ENCODE measurements at regions not wholly inside any gene's neighbourhood (a gene's known extent, or its start where the extent isn't known, plus 50 kb on each side); places are given as distances from the start of the nearest gene placed in this dataset.

- Histone ChIP-seq H3K23ac (ENCODE audit: low read length) (no peak overlapping the region), H3K36me3 (ENCODE audit: control insufficient read depth in 1 of 2, insufficient read depth in 2 of 2, low read length in 2 of 2) (no peaks in the 10 kb centered on the region), H4K91ac (ENCODE audit: low read depth, low read length) (no peak overlapping the region), H3K14ac (ENCODE audit: low read length) (no peak overlapping the region), H3K79me2 (ENCODE audit: control insufficient read depth, insufficient read depth, low read length, poor library complexity) (no peaks in the 10 kb centered on the region), H3K27me3 (ENCODE audit: insufficient read depth, low read length) (no peaks in the 10 kb centered on the region), H2BK5ac (ENCODE audit: low read depth, low read length, poor library complexity) (no peak overlapping the region), H3K4me1 (ENCODE audit: control insufficient read depth in 1 of 2, insufficient read depth in 2 of 2, low read length in 2 of 2) (no peaks in the 10 kb centered on the region), H3K4ac (ENCODE audit: low read depth, low read length) (no peak overlapping the region), H4K12ac (ENCODE audit: low read depth, low read length) (no peak overlapping the region), H4K8ac (ENCODE audit: low read depth, low read length) (no peak overlapping the region), H2BK12ac (ENCODE audit: low read length) (no peak overlapping the region), H2AK5ac (ENCODE audit: low read length) (no peak overlapping the region), H3K18ac (ENCODE audit: low read length) (no peak overlapping the region), H3K27ac (ENCODE audit: low read depth, low read length) (no peak overlapping the region), H3K4me2 (ENCODE audit: low read length) (no peak overlapping the region), H3K79me1 (ENCODE audit: low read length) (no peaks in the 10 kb centered on the region), H2BK120ac (ENCODE audit: insufficient read depth, low read length, poor library complexity) (no peak overlapping the region), H3K9me3 (ENCODE audit: insufficient read depth, low read depth, low read length) (peaks cover 11% of the 10 kb centered on the region), H3K4me3 (ENCODE audit: low read depth, low read length) (no peak overlapping the region), H3K9ac (ENCODE audit: low read length) (no peak overlapping the region), H2AFZ (ENCODE audit: insufficient read depth, low read length, poor library complexity) (no peak overlapping the region)
- DNase-seq: no peak
- no CpG with 5 or more reads among the region's 2 CpGs for WGBS (ENCODE audit: extremely low coverage, insufficient coverage, insufficient read length)
Measured at GRCh38 chr7:63918986-63919385, 79.7 kb upstream of the ZNF722 start.

DNA sequence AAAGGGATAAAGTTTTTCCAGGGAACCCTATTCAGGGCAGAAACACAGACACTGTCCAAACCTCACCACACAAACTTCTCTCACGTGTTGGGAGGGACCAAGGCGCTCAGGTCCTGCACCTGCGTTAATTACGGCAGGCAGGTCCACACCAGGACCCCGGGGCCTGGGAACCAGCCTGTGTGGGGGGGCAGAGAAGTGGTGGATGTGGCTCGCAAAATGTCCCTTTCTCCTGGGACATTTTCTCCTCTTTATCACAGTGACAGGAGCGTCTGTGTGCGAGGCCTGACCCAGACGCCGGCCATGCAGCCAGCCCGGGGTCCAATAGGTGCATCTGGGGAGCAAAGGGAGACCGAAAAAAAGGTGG, 73.4 kb upstream of the ZNF722 start:
- Histone ChIP-seq H3K4me3 (ENCODE audit: low read depth, low read length) (no peak overlapping the region), H2BK5ac (ENCODE audit: low read depth, low read length, poor library complexity) (no peak overlapping the region), H3K14ac (ENCODE audit: low read length) (no peak overlapping the region), H2BK120ac (ENCODE audit: insufficient read depth, low read length, poor library complexity) (no peak overlapping the region), H3K79me1 (ENCODE audit: low read length) (no peaks in the 10 kb centered on the region), H3K27ac (ENCODE audit: low read depth, low read length) (no peak overlapping the region), H3K4me2 (ENCODE audit: low read length) (no peak overlapping the region), H3K4me1 (ENCODE audit: control insufficient read depth in 1 of 2, insufficient read depth in 2 of 2, low read length in 2 of 2) (no peaks in the 10 kb centered on the region), H3K79me2 (ENCODE audit: control insufficient read depth, insufficient read depth, low read length, poor library complexity) (no peaks in the 10 kb centered on the region), H2AK5ac (ENCODE audit: low read length) (no peak overlapping the region), H3K18ac (ENCODE audit: low read length) (no peak overlapping the region), H4K8ac (ENCODE audit: low read depth, low read length) (no peak overlapping the region), H4K91ac (ENCODE audit: low read depth, low read length) (no peak overlapping the region), H3K9me3 (ENCODE audit: insufficient read depth, low read depth, low read length) (peaks cover 36% of the 10 kb centered on the region), H2AFZ (ENCODE audit: insufficient read depth, low read length, poor library complexity) (no peak overlapping the region), H3K27me3 (ENCODE audit: insufficient read depth, low read length) (no peaks in the 10 kb centered on the region), H3K9ac (ENCODE audit: low read length) (no peak overlapping the region), H3K4ac (ENCODE audit: low read depth, low read length) (no peak overlapping the region), H3K36me3 (ENCODE audit: control insufficient read depth in 1 of 2, insufficient read depth in 2 of 2, low read length in 2 of 2) (no peaks in the 10 kb centered on the region), H2BK12ac (ENCODE audit: low read length) (no peak overlapping the region), H3K23ac (ENCODE audit: low read length) (no peak overlapping the region), H4K12ac (ENCODE audit: low read depth, low read length) (no peak overlapping the region)
- peak in 1 of 2 donors; percentile 2 for DNase-seq
- WGBS (ENCODE audit: extremely low coverage, insufficient coverage, insufficient read length): no CpG with 5 or more reads among the region's 12 CpGs

DNA sequence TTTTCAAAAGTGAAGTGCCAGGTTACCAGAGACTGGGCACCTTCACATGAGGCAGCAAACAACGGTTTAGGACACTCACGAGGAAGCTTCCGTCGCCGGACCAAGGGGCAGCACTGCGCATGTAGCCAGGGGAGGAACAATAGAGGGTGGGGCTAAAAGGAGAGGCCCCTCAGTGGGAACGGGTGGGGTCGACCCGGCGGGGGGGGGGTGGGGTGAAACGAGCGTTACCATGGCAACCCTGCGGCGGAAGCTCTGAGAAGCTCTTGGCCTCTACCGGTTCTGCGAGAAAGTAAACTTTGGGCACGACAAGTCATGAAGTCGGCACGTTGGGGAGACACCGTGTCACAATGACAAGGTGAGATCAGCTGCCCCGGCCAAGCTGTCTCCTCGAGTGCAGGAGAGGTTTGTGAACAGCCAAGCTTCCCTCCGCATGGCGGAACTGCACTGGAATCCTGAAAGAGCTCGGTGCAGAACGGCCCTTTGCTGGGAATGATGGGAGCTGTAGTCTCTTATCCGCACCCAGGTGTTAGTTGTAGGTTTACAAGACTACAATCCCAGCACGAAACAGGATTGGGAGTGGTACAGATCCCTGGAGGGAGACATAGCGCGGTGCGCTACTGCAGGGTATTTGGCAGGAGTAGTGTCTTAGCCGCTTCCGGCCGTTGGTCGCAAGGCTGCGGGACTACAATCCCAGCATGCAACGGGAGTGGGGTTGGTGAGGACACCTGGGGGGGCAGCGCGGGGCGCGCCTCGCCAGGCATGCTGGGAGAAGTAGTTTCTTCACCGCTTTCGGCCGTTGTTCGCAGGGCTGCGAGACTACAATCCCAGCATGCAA, 72.8 kb upstream of the ZNF722 start:
- Histone ChIP-seq H2BK120ac (ENCODE audit: insufficient read depth, low read length, poor library complexity) (no peak overlapping the region), H3K79me1 (ENCODE audit: low read length) (no peaks in the 10 kb centered on the region), H3K9ac (ENCODE audit: low read length) (no peak overlapping the region), H4K8ac (ENCODE audit: low read depth, low read length) (no peak overlapping the region), H3K18ac (ENCODE audit: low read length) (no peak overlapping the region), H2BK5ac (ENCODE audit: low read depth, low read length, poor library complexity) (no peak overlapping the region), H3K4me2 (ENCODE audit: low read length) (no peak overlapping the region), H2AK5ac (ENCODE audit: low read length) (no peak overlapping the region), H3K36me3 (ENCODE audit: control insufficient read depth in 1 of 2, insufficient read depth in 2 of 2, low read length in 2 of 2) (no peaks in the 10 kb centered on the region), H3K4me3 (ENCODE audit: low read depth, low read length) (no peak overlapping the region), H2AFZ (ENCODE audit: insufficient read depth, low read length, poor library complexity) (no peak overlapping the region), H3K14ac (ENCODE audit: low read length) (no peak overlapping the region), H3K9me3 (ENCODE audit: insufficient read depth, low read depth, low read length) (peaks cover 38% of the 10 kb centered on the region), H3K23ac (ENCODE audit: low read length) (no peak overlapping the region), H3K4ac (ENCODE audit: low read depth, low read length) (no peak overlapping the region), H3K27me3 (ENCODE audit: insufficient read depth, low read length) (no peaks in the 10 kb centered on the region), H2BK12ac (ENCODE audit: low read length) (no peak overlapping the region), H3K79me2 (ENCODE audit: control insufficient read depth, insufficient read depth, low read length, poor library complexity) (no peaks in the 10 kb centered on the region), H4K91ac (ENCODE audit: low read depth, low read length) (no peak overlapping the region), H3K27ac (ENCODE audit: low read depth, low read length) (no peak overlapping the region), H3K4me1 (ENCODE audit: control insufficient read depth in 1 of 2, insufficient read depth in 2 of 2, low read length in 2 of 2) (no peaks in the 10 kb centered on the region), H4K12ac (ENCODE audit: low read depth, low read length) (no peak overlapping the region)
- peak; percentile 91 to 97 for DNase-seq
- WGBS (ENCODE audit: extremely low coverage, insufficient coverage, insufficient read length): no CpG with 5 or more reads among the region's 47 CpGs

- H2BK5ac ChIP-seq (ENCODE audit: low read depth, low read length, poor library complexity): no peak overlapping the region
- H3K18ac ChIP-seq (ENCODE audit: low read length): no peak overlapping the region
- no peak overlapping the region for H4K12ac ChIP-seq (ENCODE audit: low read depth, low read length)
- no peaks in the 10 kb centered on the region for H3K79me1 ChIP-seq (ENCODE audit: low read length)
- no peak for DNase-seq
- H4K91ac ChIP-seq (ENCODE audit: low read depth, low read length): no peak overlapping the region
- H3K4ac ChIP-seq (ENCODE audit: low read depth, low read length): no peak overlapping the region
- no CpG with 5 or more reads among the region's 5 CpGs for WGBS (ENCODE audit: extremely low coverage, insufficient coverage, insufficient read length)
- H2BK12ac ChIP-seq (ENCODE audit: low read length): no peak overlapping the region
- no peak overlapping the region for H3K9ac ChIP-seq (ENCODE audit: low read length)
- no peak overlapping the region for H2BK120ac ChIP-seq (ENCODE audit: insufficient read depth, low read length, poor library complexity)
- H3K14ac ChIP-seq (ENCODE audit: low read length): no peak overlapping the region
- no peak overlapping the region for H2AK5ac ChIP-seq (ENCODE audit: low read length)
- no peak overlapping the region for H2AFZ ChIP-seq (ENCODE audit: insufficient read depth, low read length, poor library complexity)
- no peak overlapping the region for H4K8ac ChIP-seq (ENCODE audit: low read depth, low read length)
- no peaks in the 10 kb centered on the region for H3K36me3 ChIP-seq (ENCODE audit: control insufficient read depth in 1 of 2, insufficient read depth in 2 of 2, low read length in 2 of 2)
- H3K9me3 ChIP-seq (ENCODE audit: insufficient read depth, low read depth, low read length): peaks cover 50% of the 10 kb centered on the region
- H3K4me1 ChIP-seq (ENCODE audit: control insufficient read depth in 1 of 2, insufficient read depth in 2 of 2, low read length in 2 of 2): no peaks in the 10 kb centered on the region
- H3K4me2 ChIP-seq (ENCODE audit: low read length): no peak overlapping the region
- H3K23ac ChIP-seq (ENCODE audit: low read length): no peak overlapping the region
- H3K79me2 ChIP-seq (ENCODE audit: control insufficient read depth, insufficient read depth, low read length, poor library complexity): no peaks in the 10 kb centered on the region
- H3K27me3 ChIP-seq (ENCODE audit: insufficient read depth, low read length): no peaks in the 10 kb centered on the region
- H3K27ac ChIP-seq (ENCODE audit: low read depth, low read length): no peak overlapping the region
- no peak overlapping the region for H3K4me3 ChIP-seq (ENCODE audit: low read depth, low read length)
Measured at GRCh38 chr7:63927261-63927660, 71.4 kb upstream of the ZNF722 start.
